Gastroesophageal sphincter (tissue), 3 donors: ENCODE measurements at regions not wholly inside any gene's neighbourhood (a gene's known extent, or its start where the extent isn't known, plus 50 kb on each side); places are given as distances from the start of the nearest gene placed in this dataset.

ENCODE experiments used
- CTCF ChIP-seq, 4 experiments: fragments of 200-600 bp in 2 of 4; fragments of 450-650 bp in 2 of 4; sonication (generic) in 1 of 4; IDR thresholded peaks; one replicate each; pipeline ENCODE4 v1.5.1; 2017 to 2019; ENCODE audit warnings: antibody characterized with exemption in 4 of 4, mild to moderate bottlenecking in 2 of 4, moderate library complexity in 2 of 4
- POLR2A ChIP-seq, 2 donors: fragments of 450-650 bp; IDR thresholded peaks; one replicate each; pipeline ENCODE4 v1.6.1; 2017; ENCODE audit warnings: antibody characterized with exemption in 2 of 2, mild to moderate bottlenecking in 2 of 2, moderate library complexity in 1 of 2
- POLR2AphosphoS5 ChIP-seq: sonication (generic); formaldehyde crosslinking; IDR thresholded peaks from one replicate; pipeline ENCODE4 v1.6.1; 2017; ENCODE audit warnings: antibody characterized with exemption

DNA sequence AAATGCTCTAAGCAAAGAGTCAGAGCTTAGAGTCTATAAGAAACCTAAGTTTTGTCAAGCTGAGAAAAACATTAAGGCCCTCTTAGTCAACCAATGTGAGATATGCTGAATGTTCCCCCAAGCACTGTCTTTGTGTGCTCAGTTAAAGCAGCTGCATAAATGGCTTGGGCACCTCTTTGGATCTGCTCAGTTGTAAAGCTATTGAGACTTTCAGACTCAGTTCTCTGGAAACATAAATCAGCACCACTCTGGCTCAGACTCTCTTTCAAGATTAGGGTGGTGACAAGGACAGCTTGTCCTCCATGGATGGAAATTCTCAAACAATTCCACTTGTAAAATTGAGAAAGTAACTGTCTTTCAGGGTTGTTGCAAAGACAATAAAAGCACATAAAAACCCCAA lies 807.9 kb downstream of the PRELID2 start:
- TF ChIP-seq CTCF (IDR thresholded peaks at IDR 0.05): no peak
- no peak for TF ChIP-seq POLR2AphosphoS5
- TF ChIP-seq POLR2A (IDR thresholded peaks at IDR 0.05): no peak
